ENCODE measurements at regions not wholly inside any gene's neighbourhood (a gene's known extent, or its start where the extent isn't known, plus 50 kb on each side); places are given as distances from the start of the nearest gene placed in this dataset.

DNA sequence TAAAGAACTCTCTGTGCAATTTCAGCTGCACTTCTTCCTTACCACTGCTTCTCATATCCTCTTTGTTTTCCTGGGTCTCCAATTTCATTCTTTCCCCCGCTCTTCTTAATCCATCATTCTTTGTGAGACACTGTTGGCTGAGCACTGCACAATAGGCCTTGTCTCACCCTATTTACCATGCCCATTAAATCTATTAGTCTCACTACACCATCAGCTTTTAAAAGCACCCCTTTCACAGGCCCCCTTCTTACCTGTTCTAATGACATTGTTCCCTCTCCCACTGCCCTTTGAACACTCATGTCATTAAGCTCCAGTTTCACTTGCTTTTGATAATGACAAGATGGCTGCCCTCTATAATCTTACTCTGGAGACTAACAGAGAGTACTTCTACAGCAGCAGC, 404.1 kb upstream of the ACVR2A start:
- H3K36me3 ChIP-seq (ENCODE audit: control insufficient read depth, insufficient read depth, low read length) = no peaks in the 10 kb centered on the region
- no peaks in the 10 kb centered on the region for H3K9me3 ChIP-seq (ENCODE audit: control insufficient read depth, insufficient read depth, low read length)
- H3K4me1 ChIP-seq (ENCODE audit: control insufficient read depth, insufficient read depth, low read length) = peaks cover 2% of the 10 kb centered on the region
- H3K27me3 ChIP-seq (ENCODE audit: control insufficient read depth, insufficient read depth, low read length) = no peaks in the 10 kb centered on the region
- 55% methylated on average over 1 of the region's 1 CpG for WGBS (ENCODE audit: insufficient coverage)
- no peak overlapping the region for H3K27ac ChIP-seq (ENCODE audit: low read depth, low read length)
- DNase-seq (ENCODE audit: low read depth in 4 of 6, low spot score in 6 of 6) = peak in 1 of 6 donors; percentile 7
- no peak overlapping the region for H3K4me3 ChIP-seq (ENCODE audit: low read depth, low read length)

- Histone ChIP-seq H3K4me1 (ENCODE audit: control insufficient read depth, insufficient read depth, low read length) (peaks cover 2% of the 10 kb centered on the region), H3K4me3 (ENCODE audit: low read depth, low read length) (no peak overlapping the region), H3K27me3 (ENCODE audit: control insufficient read depth, insufficient read depth, low read length) (no peaks in the 10 kb centered on the region), H3K27ac (ENCODE audit: low read depth, low read length) (no peak overlapping the region), H3K36me3 (ENCODE audit: control insufficient read depth, insufficient read depth, low read length) (no peaks in the 10 kb centered on the region), H3K9me3 (ENCODE audit: control insufficient read depth, insufficient read depth, low read length) (no peaks in the 10 kb centered on the region)
- no peak for DNase-seq (ENCODE audit: low read depth in 4 of 6, low spot score in 6 of 6)
These were observed 404.8 kb upstream of the ACVR2A start for GRCh38 chr2:147439986-147440385.

DNA sequence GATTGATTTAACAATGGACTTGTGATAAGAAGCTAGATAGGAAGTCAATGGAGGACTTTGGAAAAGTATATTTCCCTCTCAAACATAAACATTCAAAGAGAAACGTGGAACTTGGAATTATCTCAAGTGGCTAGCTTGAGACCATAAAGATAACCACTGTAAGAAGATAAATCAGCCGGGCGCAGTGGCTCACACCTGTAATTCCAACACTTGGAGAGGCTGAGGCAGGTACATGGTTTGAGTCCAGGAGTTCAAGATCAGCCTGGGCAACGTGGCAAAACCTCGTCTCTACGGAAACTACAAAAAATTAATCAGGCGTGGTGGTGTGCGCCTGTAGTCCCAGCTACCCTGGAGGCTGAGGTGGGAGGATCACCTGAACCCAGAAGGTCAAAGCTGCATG, 405.9 kb upstream of the ACVR2A start:
- Histone ChIP-seq H3K9me3 (ENCODE audit: control insufficient read depth, insufficient read depth, low read length) (no peaks in the 10 kb centered on the region), H3K27me3 (ENCODE audit: control insufficient read depth, insufficient read depth, low read length) (no peaks in the 10 kb centered on the region), H3K4me1 (ENCODE audit: control insufficient read depth, insufficient read depth, low read length) (peaks cover 2% of the 10 kb centered on the region), H3K36me3 (ENCODE audit: control insufficient read depth, insufficient read depth, low read length) (no peaks in the 10 kb centered on the region), H3K4me3 (ENCODE audit: low read depth, low read length) (no peak overlapping the region), H3K27ac (ENCODE audit: low read depth, low read length) (no peak overlapping the region)
- 95% methylated on average over 7 of the region's 8 CpGs for WGBS (ENCODE audit: insufficient coverage)
- DNase-seq (ENCODE audit: low read depth in 4 of 6, low spot score in 6 of 6) = no peak

DNA sequence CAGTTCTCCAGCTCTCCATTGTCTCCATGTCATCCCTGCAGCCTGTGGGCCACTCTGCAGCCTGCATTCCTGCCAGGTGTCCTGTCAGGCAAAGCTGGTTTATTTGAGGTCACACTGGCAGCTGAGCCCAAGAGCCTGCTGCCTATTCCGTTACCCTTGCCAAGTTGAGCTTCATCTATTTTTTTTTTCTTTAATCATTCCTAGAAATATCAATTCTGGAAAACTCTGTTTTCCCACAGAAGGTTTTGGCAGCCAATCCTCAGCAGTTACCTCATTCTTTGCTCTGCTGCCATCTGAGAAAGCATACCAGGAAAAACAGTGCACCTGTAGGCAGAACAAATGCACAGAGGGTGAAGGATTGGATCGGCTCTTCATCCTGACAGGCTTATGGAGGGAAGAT, 411.0 kb upstream of the ACVR2A start:
- Histone ChIP-seq H3K4me1 (ENCODE audit: control insufficient read depth, insufficient read depth, low read length) (no peaks in the 10 kb centered on the region), H3K27ac (ENCODE audit: low read depth, low read length) (no peak overlapping the region), H3K27me3 (ENCODE audit: control insufficient read depth, insufficient read depth, low read length) (no peaks in the 10 kb centered on the region), H3K36me3 (ENCODE audit: control insufficient read depth, insufficient read depth, low read length) (no peaks in the 10 kb centered on the region), H3K9me3 (ENCODE audit: control insufficient read depth, insufficient read depth, low read length) (no peaks in the 10 kb centered on the region), H3K4me3 (ENCODE audit: low read depth, low read length) (no peak overlapping the region)
- 100% methylated on average over 2 of the region's 2 CpGs for WGBS (ENCODE audit: insufficient coverage)
- DNase-seq (ENCODE audit: low read depth in 4 of 6, low spot score in 6 of 6) = peak in 2 of 6 donors; percentile 10 to 13

- 20% methylated on average over 1 of the region's 3 CpGs for WGBS (ENCODE audit: insufficient coverage)
- no peaks in the 10 kb centered on the region for H3K27me3 ChIP-seq (ENCODE audit: control insufficient read depth, insufficient read depth, low read length)
- DNase-seq (ENCODE audit: low read depth in 4 of 6, low spot score in 6 of 6) = peak in 1 of 6 donors; percentile 54
These were observed 414.4 kb upstream of the ACVR2A start for GRCh38 chr2:147430408-147430807.

GRCh38 chr2:147428120-147428747, 416.6 kb upstream of the ACVR2A start:
- H3K27me3 ChIP-seq (ENCODE audit: control insufficient read depth, insufficient read depth, low read length) = no peaks in the 10 kb centered on the region
- WGBS (ENCODE audit: insufficient coverage) = no CpG with 5 or more reads among the region's 2 CpGs
- no peaks in the 10 kb centered on the region for H3K4me1 ChIP-seq (ENCODE audit: control insufficient read depth, insufficient read depth, low read length)
- no peak overlapping the region for H3K4me3 ChIP-seq (ENCODE audit: low read depth, low read length)
- H3K9me3 ChIP-seq (ENCODE audit: control insufficient read depth, insufficient read depth, low read length) = no peaks in the 10 kb centered on the region
- no peak overlapping the region for H3K27ac ChIP-seq (ENCODE audit: low read depth, low read length)
- H3K36me3 ChIP-seq (ENCODE audit: control insufficient read depth, insufficient read depth, low read length) = no peaks in the 10 kb centered on the region
- no peak for DNase-seq (ENCODE audit: low read depth in 4 of 6, low spot score in 6 of 6)

More at GRCh38 chr2:147430408-147430807, 414.4 kb upstream of the ACVR2A start:
- Histone ChIP-seq H3K27ac (ENCODE audit: low read depth, low read length) (no peak overlapping the region), H3K4me3 (ENCODE audit: low read depth, low read length) (no peak overlapping the region), H3K36me3 (ENCODE audit: control insufficient read depth, insufficient read depth, low read length) (no peaks in the 10 kb centered on the region), H3K9me3 (ENCODE audit: control insufficient read depth, insufficient read depth, low read length) (no peaks in the 10 kb centered on the region), H3K4me1 (ENCODE audit: control insufficient read depth, insufficient read depth, low read length) (no peaks in the 10 kb centered on the region)

GRCh38 chr2:147425437-147426029, 419.3 kb upstream of the ACVR2A start:
- no peaks in the 10 kb centered on the region for H3K27me3 ChIP-seq (ENCODE audit: control insufficient read depth, insufficient read depth, low read length)
- H3K4me3 ChIP-seq (ENCODE audit: low read depth, low read length) = no peak overlapping the region
- no peaks in the 10 kb centered on the region for H3K4me1 ChIP-seq (ENCODE audit: control insufficient read depth, insufficient read depth, low read length)
- no peak for DNase-seq (ENCODE audit: low read depth in 4 of 6, low spot score in 6 of 6)
- no peaks in the 10 kb centered on the region for H3K36me3 ChIP-seq (ENCODE audit: control insufficient read depth, insufficient read depth, low read length)
- no peak overlapping the region for H3K27ac ChIP-seq (ENCODE audit: low read depth, low read length)
- 96% methylated on average over 3 of the region's 3 CpGs for WGBS (ENCODE audit: insufficient coverage)
- no peaks in the 10 kb centered on the region for H3K9me3 ChIP-seq (ENCODE audit: control insufficient read depth, insufficient read depth, low read length)

DNA sequence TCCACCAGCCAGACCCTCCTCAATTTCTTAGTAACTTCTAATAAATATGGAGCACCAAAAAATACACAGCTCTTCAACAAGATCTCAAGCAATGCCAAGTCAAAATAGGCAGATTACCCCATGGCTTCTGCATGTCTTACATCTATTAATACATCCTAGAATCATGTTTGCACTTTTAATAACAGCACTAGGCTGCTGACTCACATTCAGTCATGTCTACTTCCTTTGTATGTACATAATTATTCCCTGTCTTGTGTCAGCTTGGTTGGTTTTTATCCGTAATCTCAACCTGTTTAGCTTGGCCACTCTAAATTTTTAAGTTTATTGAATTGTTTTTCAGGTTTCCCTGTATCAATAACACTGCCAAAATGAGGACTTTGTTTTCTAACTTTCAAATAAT, 420.1 kb upstream of the ACVR2A start:
- DNase-seq (ENCODE audit: low read depth in 4 of 6, low spot score in 6 of 6) = no peak
- no CpG with 5 or more reads among the region's 1 CpG for whole genome bisulfite sequencing (ENCODE audit: insufficient coverage)
- Histone ChIP-seq H3K4me3 (ENCODE audit: low read depth, low read length) (no peak overlapping the region), H3K36me3 (ENCODE audit: control insufficient read depth, insufficient read depth, low read length) (no peaks in the 10 kb centered on the region), H3K27ac (ENCODE audit: low read depth, low read length) (no peak overlapping the region), H3K4me1 (ENCODE audit: control insufficient read depth, insufficient read depth, low read length) (no peaks in the 10 kb centered on the region), H3K27me3 (ENCODE audit: control insufficient read depth, insufficient read depth, low read length) (no peaks in the 10 kb centered on the region), H3K9me3 (ENCODE audit: control insufficient read depth, insufficient read depth, low read length) (no peaks in the 10 kb centered on the region)

DNA sequence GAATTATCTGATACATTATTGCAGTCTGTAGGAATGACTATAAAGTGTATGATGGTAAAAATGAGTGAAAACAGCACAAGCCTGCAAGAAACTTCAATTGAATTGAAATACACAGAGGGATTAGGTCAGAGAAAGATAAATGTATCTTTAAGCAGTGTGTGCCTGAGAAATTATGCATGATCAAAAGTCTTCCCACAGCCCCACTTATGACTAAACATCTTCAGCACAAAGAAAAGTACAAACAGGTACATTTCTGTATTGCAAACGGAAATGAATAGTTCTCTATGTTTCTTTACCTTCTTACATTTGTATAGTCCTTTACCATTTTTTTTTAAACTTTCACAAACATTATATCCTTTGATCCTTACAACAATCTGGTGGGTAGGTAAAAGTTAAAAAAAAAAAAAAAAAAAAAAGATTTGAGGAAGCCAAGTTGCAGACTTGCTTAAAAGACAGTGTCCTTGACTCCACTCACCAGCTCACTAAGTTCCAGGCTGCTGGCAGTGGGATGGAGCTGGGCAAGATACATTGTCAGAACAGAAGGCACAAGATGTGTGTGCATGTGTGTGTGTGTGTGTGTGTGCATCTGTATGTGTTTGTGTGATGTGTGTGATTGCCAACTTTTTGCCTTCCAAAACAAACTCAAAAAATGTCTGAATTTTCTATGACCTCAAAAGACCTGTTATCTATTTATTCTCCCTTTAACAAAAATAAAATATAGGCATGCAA, 423.7 kb upstream of the ACVR2A start:
- peak in 1 of 6 donors; percentile 8 for DNase-seq (ENCODE audit: low read depth in 4 of 6, low spot score in 6 of 6)
- no peaks in the 10 kb centered on the region for H3K36me3 ChIP-seq (ENCODE audit: control insufficient read depth, insufficient read depth, low read length)
- no CpG with 5 or more reads among the region's 1 CpG for WGBS (ENCODE audit: insufficient coverage)
- H3K27me3 ChIP-seq (ENCODE audit: control insufficient read depth, insufficient read depth, low read length) = no peaks in the 10 kb centered on the region
- H3K4me1 ChIP-seq (ENCODE audit: control insufficient read depth, insufficient read depth, low read length) = no peaks in the 10 kb centered on the region
- H3K9me3 ChIP-seq (ENCODE audit: control insufficient read depth, insufficient read depth, low read length) = no peaks in the 10 kb centered on the region
- H3K4me3 ChIP-seq (ENCODE audit: low read depth, low read length) = no peak overlapping the region
- no peak overlapping the region for H3K27ac ChIP-seq (ENCODE audit: low read depth, low read length)

DNA sequence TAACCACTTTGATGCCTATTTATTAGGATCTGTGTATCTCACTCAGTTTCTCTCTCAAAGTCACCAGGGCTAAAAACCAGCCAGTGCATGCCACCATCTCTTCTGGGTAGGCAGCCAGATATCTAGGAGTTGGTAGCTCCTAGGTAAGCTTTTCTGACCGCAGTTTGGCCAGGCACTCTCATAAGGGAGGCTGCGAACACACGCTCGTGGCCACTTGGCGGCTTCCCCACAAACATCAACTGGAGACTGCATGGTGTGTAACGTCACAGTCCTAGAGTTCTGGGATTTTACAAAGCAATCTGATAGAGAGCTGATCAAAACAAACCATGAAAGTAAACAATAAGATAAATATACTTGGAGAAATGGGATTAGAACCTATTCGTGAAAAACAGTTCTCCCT, 424.3 kb upstream of the ACVR2A start:
- H3K9me3 ChIP-seq (ENCODE audit: control insufficient read depth, insufficient read depth, low read length) = no peaks in the 10 kb centered on the region
- WGBS (ENCODE audit: insufficient coverage) = 87% methylated on average over 4 of the region's 7 CpGs
- DNase-seq (ENCODE audit: low read depth in 4 of 6, low spot score in 6 of 6) = no peak
- H3K4me1 ChIP-seq (ENCODE audit: control insufficient read depth, insufficient read depth, low read length) = no peaks in the 10 kb centered on the region
- no peak overlapping the region for H3K4me3 ChIP-seq (ENCODE audit: low read depth, low read length)
- H3K27me3 ChIP-seq (ENCODE audit: control insufficient read depth, insufficient read depth, low read length) = no peaks in the 10 kb centered on the region
- no peak overlapping the region for H3K27ac ChIP-seq (ENCODE audit: low read depth, low read length)
- no peaks in the 10 kb centered on the region for H3K36me3 ChIP-seq (ENCODE audit: control insufficient read depth, insufficient read depth, low read length)
